Cardiac muscle cell (in vitro differentiated cells and primary cell): ENCODE measurements at regions not wholly inside any gene's neighbourhood (a gene's known extent, or its start where the extent isn't known, plus 50 kb on each side); places are given as distances from the start of the nearest gene placed in this dataset.
"Not testable (repeated sequence)": the region's sequence is repeated elsewhere in the genome, so short reads cannot be mapped to it uniquely, and the experiment has no call there.

ENCODE experiments used
- DNase-seq, 2 donors: peaks; one replicate each; pipeline versions ENCODE4 v3.0.0 to v3.0.0-alpha.2; 2010 to 2017; ENCODE audit warnings: low read depth in 1 of 2, low spot score in 1 of 2
- H3K27ac ChIP-seq: fragments of 200-600 bp; sonication (generic); 2 replicates; pipeline ENCODE4 v1.5.1; 2016
- H3K27me3 ChIP-seq: fragments of 200-600 bp; sonication (generic); 2 replicates; pipeline ENCODE4 v1.6.0; 2016; ENCODE audit warnings: control low read depth
- H3K36me3 ChIP-seq: fragments of 200-600 bp; sonication (generic); 2 replicates; pipeline ENCODE4 v1.5.1; 2016; ENCODE audit warnings: control low read depth
- H3K4me1 ChIP-seq: fragments of 200-600 bp; sonication (generic); 2 replicates; pipeline ENCODE4 v1.8.1; 2017; ENCODE audit warnings: low read depth, mild to moderate bottlenecking, mixed run types
- H3K4me3 ChIP-seq: fragments of 200-600 bp; sonication (generic); 2 replicates; pipeline ENCODE4 v1.5.1; 2016; ENCODE audit warnings: mild to moderate bottlenecking
- H3K9me3 ChIP-seq: fragments of 200-600 bp; sonication (generic); 2 replicates; pipeline ENCODE4 v1.5.1; 2017; ENCODE audit warnings: low read depth, mild to moderate bottlenecking, control low read depth
- CTCF ChIP-seq: IDR thresholded peaks from 2 replicates; pipeline ENCODE4 v1.5.1; 2012; ENCODE audit warnings: low read depth, mild to moderate bottlenecking, low read length

DNA sequence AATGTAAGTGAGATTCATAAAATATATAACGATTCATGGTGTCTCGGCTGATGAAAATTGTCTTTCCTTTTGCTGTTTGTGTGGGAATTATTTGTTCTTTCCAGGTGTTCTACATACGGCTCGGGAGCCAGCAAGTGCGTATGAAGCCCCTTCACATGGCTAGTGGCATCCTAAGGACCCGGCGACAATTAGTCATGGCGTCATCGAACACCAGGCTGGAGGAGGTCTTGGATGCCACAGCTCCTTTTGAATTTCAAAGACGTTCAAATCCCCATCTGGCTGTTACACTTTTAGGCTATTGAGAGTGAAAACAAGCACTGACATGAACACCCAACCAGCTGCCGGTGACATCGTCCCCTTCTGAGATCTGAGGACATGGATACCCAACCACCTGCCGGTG lies 397.7 kb upstream of the TNRC6C start:
- H3K27me3 ChIP-seq, result no peaks in the 10 kb centered on the region
- no peaks in the 10 kb centered on the region for H3K4me1 ChIP-seq
- no peak overlapping the region for H3K27ac ChIP-seq
- DNase-seq, result no peak
- no peaks in the 10 kb centered on the region for H3K9me3 ChIP-seq
- no peak overlapping the region for H3K4me3 ChIP-seq
- no peak for TF ChIP-seq CTCF
- H3K36me3 ChIP-seq, result no peaks in the 10 kb centered on the region

- H3K27ac ChIP-seq, H3K36me3 ChIP-seq, H3K9me3 ChIP-seq, DNase-seq, H3K4me1 ChIP-seq, H3K4me3 ChIP-seq, H3K27me3 ChIP-seq: not testable (repeated sequence)
Observed at GRCh38 chr17:77562361-77562760, 396.1 kb upstream of the TNRC6C start.

DNA sequence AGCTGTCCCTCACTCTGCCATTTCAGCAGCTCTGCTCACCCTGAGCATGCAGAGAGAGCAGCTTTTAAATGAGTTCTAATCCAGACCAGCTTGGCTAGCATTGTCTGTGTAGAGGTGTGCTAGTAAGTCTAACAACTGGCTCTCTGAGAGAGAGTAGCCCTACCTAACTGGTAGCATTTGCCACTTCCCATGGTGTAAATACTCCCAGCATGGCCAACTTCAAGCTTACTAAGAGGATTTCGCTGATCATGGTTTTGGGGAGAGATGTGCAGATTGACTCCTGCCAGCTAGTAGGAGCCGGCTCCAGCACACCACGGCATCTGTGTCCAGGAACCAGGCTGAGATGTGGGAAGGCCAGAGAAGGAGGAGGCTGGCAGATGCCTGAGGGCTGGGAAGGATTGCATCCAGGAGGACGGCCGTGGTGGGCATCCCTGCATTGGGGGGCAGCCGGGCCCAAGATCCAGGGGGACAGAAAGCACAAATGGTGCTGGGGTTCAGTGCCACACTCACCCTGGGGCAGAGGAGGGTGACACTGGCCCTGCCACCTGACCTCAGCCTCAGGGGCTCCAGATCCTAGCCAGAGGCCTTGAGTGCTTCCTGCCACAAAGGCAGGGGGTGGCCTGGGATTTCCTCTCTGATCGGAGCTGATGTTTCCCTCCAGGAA lies 394.9 kb upstream of the TNRC6C start:
- no peaks in the 10 kb centered on the region for H3K36me3 ChIP-seq
- H3K4me1 ChIP-seq, result no peaks in the 10 kb centered on the region
- no peak for DNase-seq
- H3K9me3 ChIP-seq, result no peaks in the 10 kb centered on the region
- no peak overlapping the region for H3K27ac ChIP-seq
- H3K27me3 ChIP-seq, result no peaks in the 10 kb centered on the region
- H3K4me3 ChIP-seq, result no peak overlapping the region
- no peak for TF ChIP-seq CTCF

DNA sequence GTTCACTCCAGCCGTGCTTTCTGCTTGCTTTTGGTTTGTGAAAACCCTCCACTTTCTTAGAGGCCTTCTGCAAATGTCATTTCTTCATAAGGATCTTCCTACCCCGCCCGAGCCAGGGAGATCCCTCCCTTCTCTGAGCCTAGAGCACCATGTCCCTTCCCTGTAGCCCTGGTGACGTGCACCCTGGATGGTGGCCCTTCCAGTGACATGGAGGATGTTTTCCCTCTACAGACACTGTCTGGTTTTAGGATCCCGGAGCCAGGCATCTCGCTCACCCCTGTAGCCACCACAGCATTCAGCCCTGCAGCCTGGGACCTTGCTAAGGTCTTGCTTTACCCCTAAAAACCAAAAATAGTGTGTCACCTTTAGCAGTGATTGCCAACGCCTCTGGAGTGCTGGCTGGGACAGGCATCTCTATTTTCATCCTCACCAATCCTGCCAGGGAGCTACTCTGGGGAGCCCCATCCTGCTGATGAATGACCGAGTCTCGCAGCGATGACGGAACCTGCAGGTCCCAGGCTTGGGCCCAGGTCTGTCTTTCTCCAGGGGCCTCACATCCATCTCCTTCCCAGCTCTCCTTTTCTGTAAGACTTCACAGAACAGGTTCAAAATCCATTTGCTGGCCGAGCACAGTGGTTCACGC lies 394.1 kb upstream of the TNRC6C start:
- no peaks in the 10 kb centered on the region for H3K9me3 ChIP-seq
- H3K27ac ChIP-seq, result no peak overlapping the region
- no peaks in the 10 kb centered on the region for H3K4me1 ChIP-seq
- no peaks in the 10 kb centered on the region for H3K36me3 ChIP-seq
- no peaks in the 10 kb centered on the region for H3K27me3 ChIP-seq
- TF ChIP-seq CTCF, result no peak
- no peak overlapping the region for H3K4me3 ChIP-seq
- no peak for DNase-seq

DNA sequence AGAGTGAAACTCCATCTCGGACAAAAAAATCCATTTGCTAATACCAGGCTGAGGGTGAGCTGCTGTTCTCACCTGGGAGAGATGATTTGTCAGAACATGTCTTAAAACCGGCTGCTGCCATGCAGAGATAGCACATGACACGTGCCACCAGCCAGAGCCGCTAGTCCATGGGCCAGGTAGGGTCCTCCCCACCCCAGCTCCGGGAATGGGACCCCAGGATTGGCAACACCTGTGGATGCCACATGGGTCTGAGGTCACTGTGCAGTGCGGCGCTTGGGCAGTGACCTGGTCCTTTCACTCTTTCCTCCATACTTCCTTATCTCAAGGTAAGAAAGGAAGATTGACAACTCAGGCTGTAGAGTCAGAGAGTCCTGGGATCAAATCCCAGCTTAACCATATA lies 393.3 kb upstream of the TNRC6C start:
- no peak overlapping the region for H3K4me3 ChIP-seq
- no peak for TF ChIP-seq CTCF
- no peaks in the 10 kb centered on the region for H3K36me3 ChIP-seq
- DNase-seq, result no peak
- H3K9me3 ChIP-seq, result no peaks in the 10 kb centered on the region
- no peaks in the 10 kb centered on the region for H3K27me3 ChIP-seq
- H3K4me1 ChIP-seq, result no peaks in the 10 kb centered on the region
- H3K27ac ChIP-seq, result no peak overlapping the region

- Histone ChIP-seq H3K27me3 (peaks cover 4% of the 10 kb centered on the region), H3K4me3 (no peak overlapping the region), H3K36me3 (no peaks in the 10 kb centered on the region), H3K4me1 (no peaks in the 10 kb centered on the region), H3K27ac (no peak overlapping the region), H3K9me3 (no peaks in the 10 kb centered on the region)
- no peak for DNase-seq
- TF ChIP-seq CTCF, result no peak
Observed at GRCh38 chr17:77566151-77566550, 392.4 kb upstream of the TNRC6C start.
